Peyer's patch (tissue), 4 donors: ENCODE measurements at regions not wholly inside any gene's neighbourhood (a gene's known extent, or its start where the extent isn't known, plus 50 kb on each side); places are given as distances from the start of the nearest gene placed in this dataset.
"Not testable (repeated sequence)": the region's sequence is repeated elsewhere in the genome, so short reads cannot be mapped to it uniquely, and the experiment has no call there.

Source experiments
- POLR2A ChIP-seq, 2 donors: fragments of 450-650 bp; IDR thresholded peaks; one replicate each; pipeline ENCODE4 v1.5.1; 2017; ENCODE audit warnings: antibody characterized with exemption in 2 of 2, mild to moderate bottlenecking in 2 of 2, moderate library complexity in 2 of 2
- TF ChIP-seq, protein P1 (sequence below), 6 experiments: fragments of 450-650 bp in 4 of 6; fragments of 200-600 bp in 2 of 6; sonication (generic) in 1 of 6; IDR thresholded peaks; one replicate each; pipeline ENCODE4 v1.5.1; 2017 to 2019; ENCODE audit warnings: antibody characterized with exemption in 6 of 6, mild to moderate bottlenecking in 3 of 6, moderate library complexity in 1 of 6

DNA sequence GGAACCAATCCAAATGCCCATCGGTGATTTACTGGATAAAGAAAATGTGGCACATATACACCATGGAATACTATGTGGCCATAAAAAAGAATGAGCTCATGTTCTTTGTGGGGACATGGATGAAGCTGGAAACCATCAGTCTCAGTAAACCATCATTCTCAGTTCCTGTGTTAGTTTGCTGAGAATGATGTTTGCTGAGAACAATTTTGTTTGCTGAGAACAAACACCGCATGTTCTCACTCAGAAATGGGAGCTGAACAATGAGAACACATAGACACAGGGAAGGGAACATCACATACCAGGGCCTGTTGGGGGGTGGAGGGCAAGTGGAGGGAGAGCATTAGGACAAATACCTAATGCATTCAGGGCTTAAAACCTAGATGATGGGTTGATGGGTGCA is 185.5 kb downstream of the ANXA1 start:
- TF ChIP-seq, protein P1, sequence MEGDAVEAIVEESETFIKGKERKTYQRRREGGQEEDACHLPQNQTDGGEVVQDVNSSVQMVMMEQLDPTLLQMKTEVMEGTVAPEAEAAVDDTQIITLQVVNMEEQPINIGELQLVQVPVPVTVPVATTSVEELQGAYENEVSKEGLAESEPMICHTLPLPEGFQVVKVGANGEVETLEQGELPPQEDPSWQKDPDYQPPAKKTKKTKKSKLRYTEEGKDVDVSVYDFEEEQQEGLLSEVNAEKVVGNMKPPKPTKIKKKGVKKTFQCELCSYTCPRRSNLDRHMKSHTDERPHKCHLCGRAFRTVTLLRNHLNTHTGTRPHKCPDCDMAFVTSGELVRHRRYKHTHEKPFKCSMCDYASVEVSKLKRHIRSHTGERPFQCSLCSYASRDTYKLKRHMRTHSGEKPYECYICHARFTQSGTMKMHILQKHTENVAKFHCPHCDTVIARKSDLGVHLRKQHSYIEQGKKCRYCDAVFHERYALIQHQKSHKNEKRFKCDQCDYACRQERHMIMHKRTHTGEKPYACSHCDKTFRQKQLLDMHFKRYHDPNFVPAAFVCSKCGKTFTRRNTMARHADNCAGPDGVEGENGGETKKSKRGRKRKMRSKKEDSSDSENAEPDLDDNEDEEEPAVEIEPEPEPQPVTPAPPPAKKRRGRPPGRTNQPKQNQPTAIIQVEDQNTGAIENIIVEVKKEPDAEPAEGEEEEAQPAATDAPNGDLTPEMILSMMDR (IDR thresholded peaks at IDR 0.05): not testable (repeated sequence)
- TF ChIP-seq POLR2A (IDR thresholded peaks at IDR 0.05): not testable (repeated sequence)
